ENCODE measurements at regions not wholly inside any gene's neighbourhood (a gene's known extent, or its start where the extent isn't known, plus 50 kb on each side); places are given as distances from the start of the nearest gene placed in this dataset.
A peak's percentile ranks its signal among the peaks of the same experiment; 100 is the strongest.

- Mint-ChIP-seq H3K9me3 (peaks cover 36% of the 10 kb centered on the region), H3K27ac (no peak overlapping the region), H3K4me1 (no peaks in the 10 kb centered on the region), H3K27me3 (ENCODE audit: low read depth, poor library complexity) (no peaks in the 10 kb centered on the region), H3K36me3 (ENCODE audit: low read depth) (peaks cover 14% of the 10 kb centered on the region), H3K4me3 (no peak overlapping the region)
- no peak for DNase-seq
- TF ChIP-seq CTCF (IDR thresholded peaks at IDR 0.05): no peak
These were observed 333.3 kb upstream of the ZFP64 start for GRCh38 chr20:52524861-52525260.

GRCh38 chr20:52518735-52519134, 327.2 kb upstream of the ZFP64 start:
- no peak for TF ChIP-seq CTCF (IDR thresholded peaks at IDR 0.05)

GRCh38 chr20:52515877-52516276, 324.3 kb upstream of the ZFP64 start:
- H3K4me3 Mint-ChIP-seq: no peak overlapping the region

More at GRCh38 chr20:52518735-52519134, 327.2 kb upstream of the ZFP64 start:
- Mint-ChIP-seq H3K9me3 (peaks cover 40% of the 10 kb centered on the region), H3K27ac (no peak overlapping the region), H3K36me3 (ENCODE audit: low read depth) (peaks cover 19% of the 10 kb centered on the region), H3K4me1 (no peaks in the 10 kb centered on the region), H3K27me3 (ENCODE audit: low read depth, poor library complexity) (no peaks in the 10 kb centered on the region), H3K4me3 (no peak overlapping the region)
- no peak for DNase-seq

GRCh38 chr20:52500157-52500556, 308.6 kb upstream of the ZFP64 start:
- no peaks in the 10 kb centered on the region for H3K36me3 Mint-ChIP-seq (ENCODE audit: low read depth)
- H3K4me1 Mint-ChIP-seq: peaks cover 14% of the 10 kb centered on the region
- peaks cover 7% of the 10 kb centered on the region for H3K27me3 Mint-ChIP-seq (ENCODE audit: low read depth, poor library complexity)
- TF ChIP-seq CTCF (IDR thresholded peaks at IDR 0.05): no peak
- H3K27ac Mint-ChIP-seq: peak overlapping the region; percentile 70
- no peak overlapping the region for H3K4me3 Mint-ChIP-seq
- H3K9me3 Mint-ChIP-seq: peaks cover 9% of the 10 kb centered on the region
- no peak for DNase-seq

More at GRCh38 chr20:52515877-52516276, 324.3 kb upstream of the ZFP64 start:
- no peaks in the 10 kb centered on the region for H3K4me1 Mint-ChIP-seq
- no peak overlapping the region for H3K27ac Mint-ChIP-seq
- TF ChIP-seq CTCF (IDR thresholded peaks at IDR 0.05): no peak
- no peak for DNase-seq
- H3K9me3 Mint-ChIP-seq: peaks cover 23% of the 10 kb centered on the region
- H3K36me3 Mint-ChIP-seq (ENCODE audit: low read depth): peaks cover 12% of the 10 kb centered on the region
- H3K27me3 Mint-ChIP-seq (ENCODE audit: low read depth, poor library complexity): no peaks in the 10 kb centered on the region

GRCh38 chr20:52497731-52498130, 306.2 kb upstream of the ZFP64 start:
- Mint-ChIP-seq H3K4me1 (peaks cover 35% of the 10 kb centered on the region), H3K27ac (no peak overlapping the region), H3K9me3 (no peaks in the 10 kb centered on the region), H3K4me3 (no peak overlapping the region), H3K27me3 (ENCODE audit: low read depth, poor library complexity) (peaks cover 7% of the 10 kb centered on the region), H3K36me3 (ENCODE audit: low read depth) (no peaks in the 10 kb centered on the region)
- DNase-seq: no peak
- no peak for TF ChIP-seq CTCF (IDR thresholded peaks at IDR 0.05)

GRCh38 chr20:52496191-52496590, 304.6 kb upstream of the ZFP64 start:
- Mint-ChIP-seq H3K36me3 (ENCODE audit: low read depth) (no peaks in the 10 kb centered on the region), H3K4me1 (peaks cover 45% of the 10 kb centered on the region), H3K4me3 (no peak overlapping the region), H3K9me3 (peaks cover under 1% of the 10 kb centered on the region), H3K27ac (no peak overlapping the region), H3K27me3 (ENCODE audit: low read depth, poor library complexity) (peaks cover 10% of the 10 kb centered on the region)
- DNase-seq: no peak
- no peak for TF ChIP-seq CTCF (IDR thresholded peaks at IDR 0.05)

Measured in nephron progenitor cell (in vitro differentiated cells).